ENCODE measurements at regions not wholly inside any gene's neighbourhood (a gene's known extent, or its start where the extent isn't known, plus 50 kb on each side); places are given as distances from the start of the nearest gene placed in this dataset.

DNA sequence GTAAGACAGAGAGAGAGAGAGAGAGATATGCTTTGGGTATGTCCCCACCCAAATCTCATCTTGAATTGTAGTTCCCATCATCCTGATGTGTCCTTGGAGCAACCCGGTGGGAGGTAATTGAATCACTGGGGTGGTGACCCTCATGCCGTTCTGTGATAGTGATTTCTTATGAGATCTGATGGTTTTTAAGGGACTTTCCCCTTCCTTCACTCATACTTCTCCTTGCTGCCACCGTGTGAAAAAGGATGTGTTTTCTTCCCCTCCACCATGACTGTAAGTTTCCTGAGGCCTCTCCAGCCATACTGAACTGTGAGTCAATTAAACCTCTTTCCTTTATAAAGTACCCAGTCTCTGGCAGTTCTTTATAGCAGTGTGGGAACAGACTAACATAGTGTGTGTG is 60.3 kb downstream of the EOMES start:
- H3K4me3 ChIP-seq (ENCODE audit: low read depth in 1 of 3, low read length in 3 of 3), result no peak overlapping the region
- H3K27me3 ChIP-seq (ENCODE audit: control insufficient read depth in 4 of 4, insufficient read depth in 4 of 4, low read length in 3 of 4), result no peaks in the 10 kb centered on the region
- H3K9me3 ChIP-seq (ENCODE audit: control insufficient read depth in 4 of 4, low read length in 3 of 4), result no peaks in the 10 kb centered on the region
- no peak overlapping the region for H3K9ac ChIP-seq (ENCODE audit: low read depth in 1 of 2, low read length in 2 of 2)
- WGBS, result 68% methylated on average over 3 of the region's 3 CpGs
- no peak overlapping the region for H3K27ac ChIP-seq (ENCODE audit: low read depth in 1 of 2, low read length in 2 of 2)
- TF ChIP-seq, protein P1, sequence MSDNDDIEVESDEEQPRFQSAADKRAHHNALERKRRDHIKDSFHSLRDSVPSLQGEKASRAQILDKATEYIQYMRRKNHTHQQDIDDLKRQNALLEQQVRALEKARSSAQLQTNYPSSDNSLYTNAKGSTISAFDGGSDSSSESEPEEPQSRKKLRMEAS (IDR thresholded peaks at IDR 0.05), result no peak
- H3K36me3 ChIP-seq (ENCODE audit: control insufficient read depth in 4 of 4, insufficient read depth in 3 of 4, low read depth in 1 of 4, low read length in 3 of 4), result no peaks in the 10 kb centered on the region
- no peak for DNase-seq (ENCODE audit: low spot score)
- H3K4me1 ChIP-seq (ENCODE audit: control insufficient read depth in 4 of 4, insufficient read depth in 4 of 4, low read length in 3 of 4), result no peaks in the 10 kb centered on the region

DNA sequence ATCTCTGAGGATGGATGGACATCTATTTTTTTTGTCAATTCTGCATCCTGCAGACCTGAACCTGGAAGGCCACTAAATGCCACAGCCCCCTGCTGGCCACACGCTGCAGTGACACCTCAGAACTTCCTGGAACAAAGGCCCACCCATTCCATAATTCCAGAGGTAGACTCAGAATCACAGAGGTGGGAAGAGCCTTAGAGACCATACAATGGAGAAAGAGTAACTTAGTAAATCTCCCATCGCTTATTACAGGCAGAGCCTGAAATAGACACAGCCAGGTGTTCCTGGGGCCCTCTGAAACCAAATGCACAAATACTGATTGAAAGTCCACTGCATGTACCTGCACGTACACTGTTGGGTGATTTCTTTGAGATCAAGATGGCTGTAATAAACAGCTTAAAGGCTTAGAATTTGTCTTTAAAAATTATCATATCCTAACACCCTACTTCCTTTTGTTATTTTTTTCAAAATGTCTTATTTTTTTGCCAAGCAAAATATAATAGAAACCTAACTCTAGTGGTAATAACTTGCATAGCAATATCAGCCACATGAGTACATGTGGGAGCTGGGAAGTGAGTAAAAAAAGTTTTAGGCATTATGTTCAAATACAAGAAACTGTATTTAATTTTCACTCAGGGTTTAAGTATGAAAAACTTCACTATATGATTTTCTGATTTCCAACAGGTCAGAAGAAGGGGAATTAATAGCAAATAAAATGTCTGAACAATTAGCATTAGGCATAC is 62.7 kb downstream of the EOMES start:
- Histone ChIP-seq H3K4me3 (ENCODE audit: low read depth in 1 of 3, low read length in 3 of 3) (no peak overlapping the region), H3K9me3 (ENCODE audit: control insufficient read depth in 4 of 4, low read length in 3 of 4) (no peaks in the 10 kb centered on the region), H3K36me3 (ENCODE audit: control insufficient read depth in 4 of 4, insufficient read depth in 3 of 4, low read depth in 1 of 4, low read length in 3 of 4) (no peaks in the 10 kb centered on the region), H3K4me1 (ENCODE audit: control insufficient read depth in 4 of 4, insufficient read depth in 4 of 4, low read length in 3 of 4) (no peaks in the 10 kb centered on the region), H3K27me3 (ENCODE audit: control insufficient read depth in 4 of 4, insufficient read depth in 4 of 4, low read length in 3 of 4) (no peaks in the 10 kb centered on the region), H3K27ac (ENCODE audit: low read depth in 1 of 2, low read length in 2 of 2) (no peak overlapping the region), H3K9ac (ENCODE audit: low read depth in 1 of 2, low read length in 2 of 2) (no peak overlapping the region)
- no peak for TF ChIP-seq GABPA (IDR thresholded peaks at IDR 0.05 in 1 of 2, conservative IDR thresholded peaks at IDR 0.05 in 1 of 2)
- TF ChIP-seq, protein P2, sequence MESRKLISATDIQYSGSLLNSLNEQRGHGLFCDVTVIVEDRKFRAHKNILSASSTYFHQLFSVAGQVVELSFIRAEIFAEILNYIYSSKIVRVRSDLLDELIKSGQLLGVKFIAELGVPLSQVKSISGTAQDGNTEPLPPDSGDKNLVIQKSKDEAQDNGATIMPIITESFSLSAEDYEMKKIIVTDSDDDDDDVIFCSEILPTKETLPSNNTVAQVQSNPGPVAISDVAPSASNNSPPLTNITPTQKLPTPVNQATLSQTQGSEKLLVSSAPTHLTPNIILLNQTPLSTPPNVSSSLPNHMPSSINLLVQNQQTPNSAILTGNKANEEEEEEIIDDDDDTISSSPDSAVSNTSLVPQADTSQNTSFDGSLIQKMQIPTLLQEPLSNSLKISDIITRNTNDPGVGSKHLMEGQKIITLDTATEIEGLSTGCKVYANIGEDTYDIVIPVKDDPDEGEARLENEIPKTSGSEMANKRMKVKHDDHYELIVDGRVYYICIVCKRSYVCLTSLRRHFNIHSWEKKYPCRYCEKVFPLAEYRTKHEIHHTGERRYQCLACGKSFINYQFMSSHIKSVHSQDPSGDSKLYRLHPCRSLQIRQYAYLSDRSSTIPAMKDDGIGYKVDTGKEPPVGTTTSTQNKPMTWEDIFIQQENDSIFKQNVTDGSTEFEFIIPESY (IDR thresholded peaks at IDR 0.05), result no peak
- peak; percentile 77 to 83 for TF ChIP-seq RAD21 (IDR thresholded peaks at IDR 0.05)
- no peak for TF ChIP-seq FOXA1 (IDR thresholded peaks at IDR 0.05)
- TF ChIP-seq, protein P3, sequence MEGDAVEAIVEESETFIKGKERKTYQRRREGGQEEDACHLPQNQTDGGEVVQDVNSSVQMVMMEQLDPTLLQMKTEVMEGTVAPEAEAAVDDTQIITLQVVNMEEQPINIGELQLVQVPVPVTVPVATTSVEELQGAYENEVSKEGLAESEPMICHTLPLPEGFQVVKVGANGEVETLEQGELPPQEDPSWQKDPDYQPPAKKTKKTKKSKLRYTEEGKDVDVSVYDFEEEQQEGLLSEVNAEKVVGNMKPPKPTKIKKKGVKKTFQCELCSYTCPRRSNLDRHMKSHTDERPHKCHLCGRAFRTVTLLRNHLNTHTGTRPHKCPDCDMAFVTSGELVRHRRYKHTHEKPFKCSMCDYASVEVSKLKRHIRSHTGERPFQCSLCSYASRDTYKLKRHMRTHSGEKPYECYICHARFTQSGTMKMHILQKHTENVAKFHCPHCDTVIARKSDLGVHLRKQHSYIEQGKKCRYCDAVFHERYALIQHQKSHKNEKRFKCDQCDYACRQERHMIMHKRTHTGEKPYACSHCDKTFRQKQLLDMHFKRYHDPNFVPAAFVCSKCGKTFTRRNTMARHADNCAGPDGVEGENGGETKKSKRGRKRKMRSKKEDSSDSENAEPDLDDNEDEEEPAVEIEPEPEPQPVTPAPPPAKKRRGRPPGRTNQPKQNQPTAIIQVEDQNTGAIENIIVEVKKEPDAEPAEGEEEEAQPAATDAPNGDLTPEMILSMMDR (IDR thresholded peaks at IDR 0.05; ENCODE audit: low read depth, low read length, missing input control), result peak; percentile 80
- DNase-seq (ENCODE audit: low spot score), result peak; percentile 50
- 47% methylated on average over 3 of the region's 3 CpGs for WGBS

DNA sequence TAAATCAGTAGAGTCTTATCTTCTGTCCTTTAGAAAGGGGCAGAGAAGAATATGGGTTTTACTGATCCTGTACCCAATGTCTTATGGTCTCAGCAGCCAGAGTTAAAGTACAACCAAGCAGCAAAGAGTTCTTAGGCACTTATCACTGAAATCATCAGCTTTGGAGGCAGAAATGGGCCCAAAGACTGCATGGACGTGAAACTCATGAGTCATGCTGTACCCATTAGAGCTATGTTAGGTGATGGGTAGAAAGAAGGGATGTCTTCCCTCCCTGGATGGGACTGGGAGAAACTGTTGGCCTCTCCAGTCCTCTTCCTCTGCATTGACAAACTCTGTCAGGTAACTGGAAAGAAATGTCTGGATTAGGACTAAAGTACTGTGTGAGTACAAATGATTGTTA is 63.4 kb downstream of the EOMES start:
- no peak for DNase-seq (ENCODE audit: low spot score)
- Histone ChIP-seq H3K4me1 (ENCODE audit: control insufficient read depth in 4 of 4, insufficient read depth in 4 of 4, low read length in 3 of 4) (no peaks in the 10 kb centered on the region), H3K27ac (ENCODE audit: low read depth in 1 of 2, low read length in 2 of 2) (no peak overlapping the region), H3K9ac (ENCODE audit: low read depth in 1 of 2, low read length in 2 of 2) (no peak overlapping the region), H3K4me3 (ENCODE audit: low read depth in 1 of 3, low read length in 3 of 3) (no peak overlapping the region), H3K9me3 (ENCODE audit: control insufficient read depth in 4 of 4, low read length in 3 of 4) (no peaks in the 10 kb centered on the region), H3K36me3 (ENCODE audit: control insufficient read depth in 4 of 4, insufficient read depth in 3 of 4, low read depth in 1 of 4, low read length in 3 of 4) (no peaks in the 10 kb centered on the region), H3K27me3 (ENCODE audit: control insufficient read depth in 4 of 4, insufficient read depth in 4 of 4, low read length in 3 of 4) (no peaks in the 10 kb centered on the region)
- WGBS, result 67% methylated on average over 1 of the region's 1 CpG
- TF ChIP-seq RAD21 (IDR thresholded peaks at IDR 0.05) (no peak), EGR1 (IDR thresholded peaks at IDR 0.05; ENCODE audit: low read depth in 2 of 2) (no peak), FOXA1 (IDR thresholded peaks at IDR 0.05) (no peak), JUND (IDR thresholded peaks at IDR 0.05) (no peak), TAF1 (conservative IDR thresholded peaks at IDR 0.05) (no peak), RXRA (IDR thresholded peaks at IDR 0.05) (no peak), FOXA2 (IDR thresholded peaks at IDR 0.05) (no peak), GABPA (IDR thresholded peaks at IDR 0.05 in 1 of 2, conservative IDR thresholded peaks at IDR 0.05 in 1 of 2) (no peak), YY1 (IDR thresholded peaks at IDR 0.05) (no peak), HNF4G (IDR thresholded peaks at IDR 0.05) (no peak), HNF4A (conservative IDR thresholded peaks at IDR 0.05) (no peak)
- TF ChIP-seq, protein P1 (IDR thresholded peaks at IDR 0.05), result no peak
- TF ChIP-seq, protein P3 (IDR thresholded peaks at IDR 0.05; ENCODE audit: low read depth, low read length, missing input control), result no peak
- TF ChIP-seq, protein P4, sequence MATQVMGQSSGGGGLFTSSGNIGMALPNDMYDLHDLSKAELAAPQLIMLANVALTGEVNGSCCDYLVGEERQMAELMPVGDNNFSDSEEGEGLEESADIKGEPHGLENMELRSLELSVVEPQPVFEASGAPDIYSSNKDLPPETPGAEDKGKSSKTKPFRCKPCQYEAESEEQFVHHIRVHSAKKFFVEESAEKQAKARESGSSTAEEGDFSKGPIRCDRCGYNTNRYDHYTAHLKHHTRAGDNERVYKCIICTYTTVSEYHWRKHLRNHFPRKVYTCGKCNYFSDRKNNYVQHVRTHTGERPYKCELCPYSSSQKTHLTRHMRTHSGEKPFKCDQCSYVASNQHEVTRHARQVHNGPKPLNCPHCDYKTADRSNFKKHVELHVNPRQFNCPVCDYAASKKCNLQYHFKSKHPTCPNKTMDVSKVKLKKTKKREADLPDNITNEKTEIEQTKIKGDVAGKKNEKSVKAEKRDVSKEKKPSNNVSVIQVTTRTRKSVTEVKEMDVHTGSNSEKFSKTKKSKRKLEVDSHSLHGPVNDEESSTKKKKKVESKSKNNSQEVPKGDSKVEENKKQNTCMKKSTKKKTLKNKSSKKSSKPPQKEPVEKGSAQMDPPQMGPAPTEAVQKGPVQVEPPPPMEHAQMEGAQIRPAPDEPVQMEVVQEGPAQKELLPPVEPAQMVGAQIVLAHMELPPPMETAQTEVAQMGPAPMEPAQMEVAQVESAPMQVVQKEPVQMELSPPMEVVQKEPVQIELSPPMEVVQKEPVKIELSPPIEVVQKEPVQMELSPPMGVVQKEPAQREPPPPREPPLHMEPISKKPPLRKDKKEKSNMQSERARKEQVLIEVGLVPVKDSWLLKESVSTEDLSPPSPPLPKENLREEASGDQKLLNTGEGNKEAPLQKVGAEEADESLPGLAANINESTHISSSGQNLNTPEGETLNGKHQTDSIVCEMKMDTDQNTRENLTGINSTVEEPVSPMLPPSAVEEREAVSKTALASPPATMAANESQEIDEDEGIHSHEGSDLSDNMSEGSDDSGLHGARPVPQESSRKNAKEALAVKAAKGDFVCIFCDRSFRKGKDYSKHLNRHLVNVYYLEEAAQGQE (IDR thresholded peaks at IDR 0.05), result no peak
- TF ChIP-seq, protein P5, sequence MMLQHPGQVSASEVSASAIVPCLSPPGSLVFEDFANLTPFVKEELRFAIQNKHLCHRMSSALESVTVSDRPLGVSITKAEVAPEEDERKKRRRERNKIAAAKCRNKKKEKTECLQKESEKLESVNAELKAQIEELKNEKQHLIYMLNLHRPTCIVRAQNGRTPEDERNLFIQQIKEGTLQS (IDR thresholded peaks at IDR 0.05), result no peak

Data from liver (tissue), 8 donors.